Peyer's patch (tissue), 4 donors: ENCODE measurements at regions not wholly inside any gene's neighbourhood (a gene's known extent, or its start where the extent isn't known, plus 50 kb on each side); places are given as distances from the start of the nearest gene placed in this dataset.
"Not testable (repeated sequence)": the region's sequence is repeated elsewhere in the genome, so short reads cannot be mapped to it uniquely, and the experiment has no call there.

ENCODE experiments used
- DNase-seq, 3 donors: peaks; one replicate each; pipeline ENCODE4 v3.0.0-alpha.2; 2017 to 2019
- H3K27ac ChIP-seq, 4 donors: fragments of 200-600 bp; sonication (generic); one replicate each; pipeline ENCODE4 v1.5.1; 2016 to 2019
- H3K27me3 ChIP-seq, 2 donors: fragments of 200-600 bp; sonication (generic); one replicate each; pipeline ENCODE4 v1.5.1; 2019
- H3K36me3 ChIP-seq, 3 donors: fragments of 200-600 bp; sonication (generic); one replicate each; pipeline ENCODE4 v1.5.1; 2016 to 2019
- H3K4me1 ChIP-seq, 4 donors: fragments of 200-600 bp; sonication (generic); one replicate each; pipeline ENCODE4 v1.5.1; 2016 to 2019
- H3K4me3 ChIP-seq, 4 donors: fragments of 200-600 bp; sonication (generic); 1 replicate in 3 of 4; 2 replicates in 1 of 4; pipeline ENCODE4 v1.5.1; 2016 to 2019; ENCODE audit warnings: mild to moderate bottlenecking in 1 of 4
- H3K9me3 ChIP-seq, 4 donors: fragments of 200-600 bp; sonication (generic); one replicate each; pipeline ENCODE4 v1.5.1; 2016 to 2019; ENCODE audit warnings: mild to moderate bottlenecking in 1 of 4
- CTCF ChIP-seq, 6 experiments: fragments of 450-650 bp in 4 of 6; fragments of 200-600 bp in 2 of 6; sonication (generic) in 1 of 6; IDR thresholded peaks; one replicate each; pipeline ENCODE4 v1.5.1; 2017 to 2019; ENCODE audit warnings: antibody characterized with exemption in 6 of 6, mild to moderate bottlenecking in 3 of 6, moderate library complexity in 1 of 6
- POLR2A ChIP-seq, 2 donors: fragments of 450-650 bp; IDR thresholded peaks; one replicate each; pipeline ENCODE4 v1.5.1; 2017; ENCODE audit warnings: antibody characterized with exemption in 2 of 2, mild to moderate bottlenecking in 2 of 2, moderate library complexity in 2 of 2

- H3K27me3 ChIP-seq = no peaks in the 10 kb centered on the region
- H3K36me3 ChIP-seq = no peaks in the 10 kb centered on the region
- H3K4me3 ChIP-seq = no peak overlapping the region
- H3K27ac ChIP-seq = no peak overlapping the region
- TF ChIP-seq CTCF (IDR thresholded peaks at IDR 0.05) (no peak), POLR2A (IDR thresholded peaks at IDR 0.05) (no peak)
- DNase-seq = no peak
- peaks cover 0 to 5% (median 0%) of the 10 kb centered on the region in 4 donors for H3K4me1 ChIP-seq
- no peaks in the 10 kb centered on the region for H3K9me3 ChIP-seq
These were observed 144.8 kb upstream of the FOXA2 start for GRCh38 chr20:22729180-22729579.

- no peaks in the 10 kb centered on the region for H3K4me1 ChIP-seq
- no peaks in the 10 kb centered on the region for H3K27me3 ChIP-seq
- TF ChIP-seq CTCF (IDR thresholded peaks at IDR 0.05) (no peak), POLR2A (IDR thresholded peaks at IDR 0.05) (no peak)
- no peaks in the 10 kb centered on the region for H3K9me3 ChIP-seq
- H3K36me3 ChIP-seq = no peaks in the 10 kb centered on the region
- DNase-seq = no peak
- H3K4me3 ChIP-seq = no peak overlapping the region
- H3K27ac ChIP-seq = no peak overlapping the region
These were observed 145.4 kb upstream of the FOXA2 start for GRCh38 chr20:22729616-22730236.

GRCh38 chr20:22732751-22733150 is 148.4 kb upstream of the FOXA2 start:
- Histone ChIP-seq H3K4me3 (no peak overlapping the region), H3K27ac (no peak overlapping the region), H3K4me1 (no peaks in the 10 kb centered on the region), H3K9me3 (no peaks in the 10 kb centered on the region), H3K27me3 (no peaks in the 10 kb centered on the region), H3K36me3 (no peaks in the 10 kb centered on the region)
- no peak for DNase-seq
- TF ChIP-seq POLR2A (IDR thresholded peaks at IDR 0.05) = no peak
- TF ChIP-seq CTCF (IDR thresholded peaks at IDR 0.05) = no peak

GRCh38 chr20:22734946-22735647 is 150.7 kb upstream of the FOXA2 start:
- not testable (repeated sequence) for DNase-seq, H3K4me1 ChIP-seq, H3K36me3 ChIP-seq, H3K9me3 ChIP-seq, H3K27ac ChIP-seq, H3K27me3 ChIP-seq, H3K4me3 ChIP-seq
- TF ChIP-seq CTCF (IDR thresholded peaks at IDR 0.05) = peak in 3 of 6 experiments; percentile 11 to 30 (median 15)

GRCh38 chr20:22740829-22741228 is 156.5 kb upstream of the FOXA2 start:
- H3K27me3 ChIP-seq = no peaks in the 10 kb centered on the region
- no peak for TF ChIP-seq CTCF (IDR thresholded peaks at IDR 0.05)
- TF ChIP-seq POLR2A (IDR thresholded peaks at IDR 0.05) = no peak
- no peaks in the 10 kb centered on the region for H3K4me1 ChIP-seq
- H3K36me3 ChIP-seq = no peaks in the 10 kb centered on the region
- no peak for DNase-seq
- no peaks in the 10 kb centered on the region for H3K9me3 ChIP-seq
- H3K4me3 ChIP-seq = no peak overlapping the region
- H3K27ac ChIP-seq = no peak overlapping the region
